ENCODE measurements at regions not wholly inside any gene's neighbourhood (a gene's known extent, or its start where the extent isn't known, plus 50 kb on each side); places are given as distances from the start of the nearest gene placed in this dataset.

- DNase-seq (ENCODE audit: low spot score): no peak
- intact Hi-C loops (cut with DNase I): no loop called here
Measured at GRCh38 chr13:76222511-76222910, 586.4 kb downstream of the LMO7 start.

- intact Hi-C loops (cut with DNase I): no loop called here
Measured at GRCh38 chr13:76216729-76217128, 580.6 kb downstream of the LMO7 start.

GRCh38 chr13:76214001-76214400 is 577.9 kb downstream of the LMO7 start:
- intact Hi-C loops (cut with DNase I): no loop called here
- no peak for DNase-seq (ENCODE audit: low spot score)

More at GRCh38 chr13:76216729-76217128, 580.6 kb downstream of the LMO7 start:
- no peak for DNase-seq (ENCODE audit: low spot score)

GRCh38 chr13:76213423-76213904 is 577.3 kb downstream of the LMO7 start:
- intact Hi-C loops (cut with DNase I): no loop called here
- DNase-seq (ENCODE audit: low spot score): no peak

GRCh38 chr13:76210262-76210661 is 574.1 kb downstream of the LMO7 start:
- DNase-seq (ENCODE audit: low spot score): no peak
- intact Hi-C loops (cut with DNase I): no loop called here

- intact Hi-C loops (cut with DNase I): no loop called here
- no peak for DNase-seq (ENCODE audit: low spot score)
Measured at GRCh38 chr13:76198568-76199163, 562.5 kb downstream of the LMO7 start.

- DNase-seq (ENCODE audit: low spot score): peak; percentile 72
- intact Hi-C loops (cut with DNase I): no loop called here
Measured at GRCh38 chr13:76189882-76190519, 553.9 kb downstream of the LMO7 start.

GRCh38 chr13:76175961-76176725 is 540.0 kb downstream of the LMO7 start:
- intact Hi-C loops (cut with DNase I): no loop called here
- no peak for DNase-seq (ENCODE audit: low spot score)

GRCh38 chr13:76168661-76169060 is 532.5 kb downstream of the LMO7 start:
- intact Hi-C loops (cut with DNase I): no loop called here
- DNase-seq (ENCODE audit: low spot score): no peak

GRCh38 chr13:76164290-76164689 is 528.2 kb downstream of the LMO7 start:
- DNase-seq (ENCODE audit: low spot score): no peak
- intact Hi-C loops (cut with DNase I): no loop called here

GRCh38 chr13:76163761-76164160 is 527.6 kb downstream of the LMO7 start:
- intact Hi-C loops (cut with DNase I): no loop called here

GRCh38 chr13:76160961-76161925 is 525.1 kb downstream of the LMO7 start:
- DNase-seq (ENCODE audit: low spot score): no peak
- intact Hi-C loops (cut with DNase I): no loop called here

More at GRCh38 chr13:76163761-76164160, 527.6 kb downstream of the LMO7 start:
- no peak for DNase-seq (ENCODE audit: low spot score)

- DNase-seq (ENCODE audit: low spot score): no peak
- intact Hi-C loops (cut with DNase I): no loop called here
Measured at GRCh38 chr13:76160506-76160905, 524.4 kb downstream of the LMO7 start.

GRCh38 chr13:76157926-76158325 is 521.8 kb downstream of the LMO7 start:
- intact Hi-C loops (cut with DNase I): no loop called here
- no peak for DNase-seq (ENCODE audit: low spot score)

- no peak for DNase-seq (ENCODE audit: low spot score)
- intact Hi-C loops (cut with DNase I): no loop called here
Measured at GRCh38 chr13:76153239-76153638, 517.1 kb downstream of the LMO7 start.

- DNase-seq (ENCODE audit: low spot score): peak; percentile 23
- intact Hi-C loops (cut with DNase I): no loop called here
Measured at GRCh38 chr13:76148926-76149325, 512.8 kb downstream of the LMO7 start.

GRCh38 chr13:76148374-76148773 is 512.2 kb downstream of the LMO7 start:
- no peak for DNase-seq (ENCODE audit: low spot score)
- intact Hi-C loops (cut with DNase I): no loop called here

- intact Hi-C loops (cut with DNase I): no loop called here
- DNase-seq (ENCODE audit: low spot score): no peak
Measured at GRCh38 chr13:76132532-76132931, 496.4 kb downstream of the LMO7 start.

GRCh38 chr13:76131551-76131950 is 495.4 kb downstream of the LMO7 start:
- intact Hi-C loops (cut with DNase I): no loop called here
- no peak for DNase-seq (ENCODE audit: low spot score)
